ENCODE measurements at regions not wholly inside any gene's neighbourhood (a gene's known extent, or its start where the extent isn't known, plus 50 kb on each side); places are given as distances from the start of the nearest gene placed in this dataset.

DNA sequence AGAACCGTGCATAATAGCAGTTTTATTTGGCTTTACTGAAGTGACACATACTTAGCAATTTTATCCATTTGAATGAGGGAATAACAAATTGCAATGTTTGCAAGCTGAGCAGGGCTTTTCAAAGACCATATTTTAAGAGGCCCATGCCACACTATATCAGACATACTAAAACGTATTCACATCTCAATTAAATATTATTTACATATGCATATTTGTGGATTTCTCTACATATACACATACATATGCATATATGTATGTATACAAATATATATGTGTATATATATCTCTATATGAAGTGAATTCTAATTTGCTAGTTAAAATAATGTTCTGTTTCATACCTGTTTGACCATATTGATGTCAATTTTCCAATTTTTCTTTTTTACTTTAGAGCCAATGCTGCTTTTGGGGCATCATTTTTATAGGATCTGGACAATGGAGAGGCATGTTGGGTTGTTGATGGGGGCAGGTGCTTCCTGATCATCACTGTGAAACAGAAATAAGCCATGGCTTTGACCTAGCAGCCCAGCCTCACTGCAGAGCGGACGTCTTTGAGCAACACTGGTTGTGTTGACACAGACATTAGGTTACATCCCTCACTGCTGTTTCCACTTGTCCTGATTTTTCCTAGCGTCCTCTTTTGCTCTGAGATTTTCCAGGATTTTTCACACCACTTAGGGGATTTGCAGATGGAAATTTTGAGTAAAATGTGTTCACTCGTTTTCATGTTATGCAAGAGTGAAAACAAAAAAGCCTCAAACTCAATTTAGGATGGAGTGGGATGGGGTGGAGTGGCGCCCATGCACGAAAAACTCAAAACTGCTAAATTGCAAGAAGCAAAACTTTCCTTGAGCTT lies 56.9 kb downstream of the RDH14 start:
- Histone ChIP-seq H3K4me2 (ENCODE audit: low read length) (no peak overlapping the region), H4K8ac (ENCODE audit: low read depth, low read length) (no peak overlapping the region), H4K5ac (ENCODE audit: low read length) (no peak overlapping the region), H3K27me3 (ENCODE audit: insufficient read depth, low read length, poor library complexity) (no peaks in the 10 kb centered on the region), H2BK5ac (ENCODE audit: low read length) (no peak overlapping the region), H3K27ac (ENCODE audit: low read depth, low read length) (no peak overlapping the region), H3K36me3 (ENCODE audit: control insufficient read depth, insufficient read depth, low read length) (no peaks in the 10 kb centered on the region), H3K9ac (ENCODE audit: low read length) (no peak overlapping the region), H3K79me2 (ENCODE audit: control insufficient read depth, insufficient read depth, low read length) (no peaks in the 10 kb centered on the region), H3K56ac (ENCODE audit: low read length) (no peak overlapping the region), H2AK5ac (ENCODE audit: low read length) (no peak overlapping the region), H3K18ac (ENCODE audit: low read length) (no peak overlapping the region), H3K23ac (ENCODE audit: low read length) (no peak overlapping the region), H3K4me1 (ENCODE audit: control insufficient read depth, low read depth, low read length) (no peaks in the 10 kb centered on the region), H2BK15ac (replicated peaks; ENCODE audit: low read depth) (no peak overlapping the region), H3K79me1 (ENCODE audit: low read length) (no peaks in the 10 kb centered on the region), H3K4ac (ENCODE audit: low read depth, low read length) (no peak overlapping the region), H2BK120ac (ENCODE audit: low read depth, low read length) (no peak overlapping the region), H3K4me3 (ENCODE audit: low read length) (no peak overlapping the region)
- DNase-seq, result no peak
- 100% methylated on average over 1 of the region's 8 CpGs for WGBS (ENCODE audit: extremely low coverage, insufficient coverage, low lambda C conversion rate)

DNA sequence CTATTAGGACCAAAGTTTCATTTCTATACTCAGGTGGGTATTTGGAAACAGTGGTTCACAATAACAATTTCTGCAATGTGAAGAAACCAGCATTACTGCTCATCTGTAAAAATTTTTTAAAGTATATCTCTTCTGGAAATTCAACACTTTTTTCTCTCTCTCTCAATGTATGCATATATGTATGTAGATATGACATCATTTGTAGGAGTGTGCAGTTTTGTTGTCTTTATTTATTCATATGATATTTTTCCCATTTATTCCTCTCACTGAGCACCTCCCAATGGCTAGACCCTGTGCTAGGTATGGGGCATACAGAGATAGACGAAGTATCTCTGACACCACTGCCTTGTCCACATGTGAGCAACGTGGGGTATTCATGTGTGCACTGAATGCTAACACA lies 58.3 kb downstream of the RDH14 start:
- H3K23ac ChIP-seq (ENCODE audit: low read length), result no peak overlapping the region
- no peak overlapping the region for H2BK15ac ChIP-seq (replicated peaks; ENCODE audit: low read depth)
- no peak for DNase-seq
- no peak overlapping the region for H2BK5ac ChIP-seq (ENCODE audit: low read length)
- no peak overlapping the region for H4K5ac ChIP-seq (ENCODE audit: low read length)
- H3K4ac ChIP-seq (ENCODE audit: low read depth, low read length), result no peak overlapping the region
- no peaks in the 10 kb centered on the region for H3K27me3 ChIP-seq (ENCODE audit: insufficient read depth, low read length, poor library complexity)
- no peak overlapping the region for H3K9ac ChIP-seq (ENCODE audit: low read length)
- H3K56ac ChIP-seq (ENCODE audit: low read length), result no peak overlapping the region
- WGBS (ENCODE audit: extremely low coverage, insufficient coverage, low lambda C conversion rate), result no CpG with 5 or more reads among the region's 2 CpGs
- no peak overlapping the region for H3K27ac ChIP-seq (ENCODE audit: low read depth, low read length)
- H3K79me1 ChIP-seq (ENCODE audit: low read length), result no peaks in the 10 kb centered on the region
- no peak overlapping the region for H2AK5ac ChIP-seq (ENCODE audit: low read length)
- no peak overlapping the region for H3K4me3 ChIP-seq (ENCODE audit: low read length)
- H4K8ac ChIP-seq (ENCODE audit: low read depth, low read length), result no peak overlapping the region
- H3K4me2 ChIP-seq (ENCODE audit: low read length), result no peak overlapping the region
- no peaks in the 10 kb centered on the region for H3K4me1 ChIP-seq (ENCODE audit: control insufficient read depth, low read depth, low read length)
- no peaks in the 10 kb centered on the region for H3K36me3 ChIP-seq (ENCODE audit: control insufficient read depth, insufficient read depth, low read length)
- no peak overlapping the region for H2BK120ac ChIP-seq (ENCODE audit: low read depth, low read length)
- H3K79me2 ChIP-seq (ENCODE audit: control insufficient read depth, insufficient read depth, low read length), result no peaks in the 10 kb centered on the region
- H3K18ac ChIP-seq (ENCODE audit: low read length), result no peak overlapping the region

DNA sequence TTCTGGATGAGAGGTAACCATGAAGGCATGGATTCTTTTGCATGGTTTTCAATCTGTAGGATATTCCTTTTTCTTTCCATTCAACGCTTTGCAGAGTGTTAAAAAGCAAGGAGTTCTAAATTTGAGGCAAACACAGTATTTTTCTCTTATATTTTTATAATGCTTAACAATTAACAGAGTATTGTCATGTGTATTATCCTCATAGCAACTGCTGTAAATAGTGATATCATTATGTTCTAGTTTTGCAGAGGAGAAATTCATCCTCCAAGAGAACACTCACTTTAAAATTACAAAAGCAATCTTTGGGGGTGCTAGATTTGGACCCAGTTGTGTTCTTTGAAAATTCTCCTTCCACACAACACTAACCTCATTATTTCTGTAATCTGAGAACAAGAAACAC lies 58.7 kb downstream of the RDH14 start:
- Histone ChIP-seq H2BK15ac (replicated peaks; ENCODE audit: low read depth) (no peak overlapping the region), H3K23ac (ENCODE audit: low read length) (no peak overlapping the region), H3K79me1 (ENCODE audit: low read length) (no peaks in the 10 kb centered on the region), H3K27me3 (ENCODE audit: insufficient read depth, low read length, poor library complexity) (no peaks in the 10 kb centered on the region), H3K4me1 (ENCODE audit: control insufficient read depth, low read depth, low read length) (no peaks in the 10 kb centered on the region), H3K18ac (ENCODE audit: low read length) (no peak overlapping the region), H2BK5ac (ENCODE audit: low read length) (no peak overlapping the region), H3K9ac (ENCODE audit: low read length) (no peak overlapping the region), H3K56ac (ENCODE audit: low read length) (no peak overlapping the region), H3K4me3 (ENCODE audit: low read length) (no peak overlapping the region), H3K4me2 (ENCODE audit: low read length) (no peak overlapping the region), H3K36me3 (ENCODE audit: control insufficient read depth, insufficient read depth, low read length) (no peaks in the 10 kb centered on the region), H2BK120ac (ENCODE audit: low read depth, low read length) (no peak overlapping the region), H3K4ac (ENCODE audit: low read depth, low read length) (no peak overlapping the region), H4K8ac (ENCODE audit: low read depth, low read length) (no peak overlapping the region), H4K5ac (ENCODE audit: low read length) (no peak overlapping the region), H3K79me2 (ENCODE audit: control insufficient read depth, insufficient read depth, low read length) (no peaks in the 10 kb centered on the region), H3K27ac (ENCODE audit: low read depth, low read length) (no peak overlapping the region), H2AK5ac (ENCODE audit: low read length) (no peak overlapping the region)
- DNase-seq, result no peak
- WGBS (ENCODE audit: extremely low coverage, insufficient coverage, low lambda C conversion rate), result no CpG with 5 or more reads among the region's 1 CpG

DNA sequence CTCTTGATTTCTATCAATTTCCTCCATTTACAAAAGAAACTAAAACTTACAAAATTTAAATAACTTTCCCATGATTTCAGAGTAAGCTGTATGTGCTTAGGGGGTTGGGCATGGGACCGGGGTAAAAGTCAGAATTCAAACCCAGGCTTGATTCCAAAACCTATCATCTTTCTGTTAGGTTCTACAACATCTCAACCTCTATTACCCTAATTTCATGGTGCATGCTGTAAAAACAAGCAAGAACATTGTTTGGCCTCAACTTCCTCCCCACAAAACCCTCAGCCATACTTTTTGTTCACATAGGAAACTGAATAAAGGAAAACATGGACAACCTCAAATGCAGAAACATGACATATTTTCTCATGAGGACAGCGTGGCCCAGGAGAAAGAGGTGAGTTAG lies 59.3 kb downstream of the RDH14 start:
- Histone ChIP-seq H3K4me2 (ENCODE audit: low read length) (no peak overlapping the region), H4K5ac (ENCODE audit: low read length) (no peak overlapping the region), H4K8ac (ENCODE audit: low read depth, low read length) (no peak overlapping the region), H3K4me3 (ENCODE audit: low read length) (no peak overlapping the region), H3K9ac (ENCODE audit: low read length) (no peak overlapping the region), H2BK120ac (ENCODE audit: low read depth, low read length) (no peak overlapping the region), H3K18ac (ENCODE audit: low read length) (no peak overlapping the region), H3K36me3 (ENCODE audit: control insufficient read depth, insufficient read depth, low read length) (no peaks in the 10 kb centered on the region), H3K56ac (ENCODE audit: low read length) (no peak overlapping the region), H3K79me2 (ENCODE audit: control insufficient read depth, insufficient read depth, low read length) (no peaks in the 10 kb centered on the region), H3K79me1 (ENCODE audit: low read length) (no peaks in the 10 kb centered on the region), H3K27ac (ENCODE audit: low read depth, low read length) (no peak overlapping the region), H3K4ac (ENCODE audit: low read depth, low read length) (no peak overlapping the region), H3K23ac (ENCODE audit: low read length) (no peak overlapping the region), H3K27me3 (ENCODE audit: insufficient read depth, low read length, poor library complexity) (no peaks in the 10 kb centered on the region), H2BK15ac (replicated peaks; ENCODE audit: low read depth) (no peak overlapping the region), H2AK5ac (ENCODE audit: low read length) (no peak overlapping the region), H3K4me1 (ENCODE audit: control insufficient read depth, low read depth, low read length) (no peaks in the 10 kb centered on the region), H2BK5ac (ENCODE audit: low read length) (no peak overlapping the region)
- no CpG with 5 or more reads among the region's 2 CpGs for WGBS (ENCODE audit: extremely low coverage, insufficient coverage, low lambda C conversion rate)
- DNase-seq, result no peak

DNA sequence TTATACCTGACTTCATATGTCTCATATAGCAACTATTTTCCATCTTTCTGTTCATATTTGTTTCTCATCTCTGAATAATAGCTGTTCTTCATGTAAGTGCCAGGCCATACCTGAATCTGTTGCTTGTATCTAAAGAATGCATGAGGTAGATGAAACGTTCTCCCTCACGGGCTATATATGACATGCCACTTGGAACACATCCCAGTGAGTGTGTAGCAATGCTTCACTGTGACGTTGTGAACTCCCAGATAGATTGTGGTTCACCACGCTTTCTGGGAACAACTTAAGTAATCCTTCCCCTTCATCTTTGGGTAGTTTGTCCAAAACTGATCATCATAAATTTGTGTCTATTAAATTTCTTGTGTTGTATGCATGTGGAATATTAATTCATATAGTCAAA lies 60.1 kb downstream of the RDH14 start:
- no peak overlapping the region for H3K4ac ChIP-seq (ENCODE audit: low read depth, low read length)
- H2BK120ac ChIP-seq (ENCODE audit: low read depth, low read length), result no peak overlapping the region
- no peaks in the 10 kb centered on the region for H3K27me3 ChIP-seq (ENCODE audit: insufficient read depth, low read length, poor library complexity)
- H3K4me2 ChIP-seq (ENCODE audit: low read length), result no peak overlapping the region
- no peak overlapping the region for H2BK5ac ChIP-seq (ENCODE audit: low read length)
- H2BK15ac ChIP-seq (replicated peaks; ENCODE audit: low read depth), result no peak overlapping the region
- no peaks in the 10 kb centered on the region for H3K36me3 ChIP-seq (ENCODE audit: control insufficient read depth, insufficient read depth, low read length)
- no peak overlapping the region for H4K8ac ChIP-seq (ENCODE audit: low read depth, low read length)
- no peak for DNase-seq
- no peaks in the 10 kb centered on the region for H3K4me1 ChIP-seq (ENCODE audit: control insufficient read depth, low read depth, low read length)
- no peaks in the 10 kb centered on the region for H3K79me1 ChIP-seq (ENCODE audit: low read length)
- no peak overlapping the region for H3K4me3 ChIP-seq (ENCODE audit: low read length)
- H4K5ac ChIP-seq (ENCODE audit: low read length), result no peak overlapping the region
- H3K9ac ChIP-seq (ENCODE audit: low read length), result no peak overlapping the region
- no peak overlapping the region for H3K18ac ChIP-seq (ENCODE audit: low read length)
- H3K56ac ChIP-seq (ENCODE audit: low read length), result no peak overlapping the region
- H3K27ac ChIP-seq (ENCODE audit: low read depth, low read length), result no peak overlapping the region
- H3K23ac ChIP-seq (ENCODE audit: low read length), result no peak overlapping the region
- H3K79me2 ChIP-seq (ENCODE audit: control insufficient read depth, insufficient read depth, low read length), result no peaks in the 10 kb centered on the region
- H2AK5ac ChIP-seq (ENCODE audit: low read length), result no peak overlapping the region
- WGBS (ENCODE audit: extremely low coverage, insufficient coverage, low lambda C conversion rate), result no CpG with 5 or more reads among the region's 4 CpGs

DNA sequence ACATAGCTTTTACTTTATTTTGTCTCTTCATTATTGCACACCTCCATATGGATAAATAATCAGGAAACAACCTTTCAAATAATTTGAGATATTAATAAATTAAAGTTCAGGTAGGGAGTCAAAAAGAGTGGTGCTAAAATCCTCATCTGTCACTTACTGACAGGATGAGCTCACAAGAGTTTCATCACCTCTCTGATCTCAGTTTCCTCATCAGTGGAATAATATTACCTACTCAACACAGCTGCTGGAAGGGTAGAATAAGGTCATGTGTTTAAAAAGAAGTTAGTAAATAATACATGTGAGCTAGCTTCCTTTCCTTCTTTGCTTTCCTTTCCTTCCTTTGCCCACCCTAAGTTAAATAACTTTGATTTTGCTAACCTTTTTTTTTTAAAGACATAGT lies 61.9 kb downstream of the RDH14 start:
- Histone ChIP-seq H2BK5ac (ENCODE audit: low read length) (no peak overlapping the region), H3K4me2 (ENCODE audit: low read length) (no peak overlapping the region), H3K9ac (ENCODE audit: low read length) (no peak overlapping the region), H2AK5ac (ENCODE audit: low read length) (no peak overlapping the region), H3K4ac (ENCODE audit: low read depth, low read length) (no peak overlapping the region), H3K79me1 (ENCODE audit: low read length) (no peaks in the 10 kb centered on the region), H4K5ac (ENCODE audit: low read length) (no peak overlapping the region), H2BK15ac (replicated peaks; ENCODE audit: low read depth) (no peak overlapping the region), H3K36me3 (ENCODE audit: control insufficient read depth, insufficient read depth, low read length) (no peaks in the 10 kb centered on the region), H3K18ac (ENCODE audit: low read length) (no peak overlapping the region), H2BK120ac (ENCODE audit: low read depth, low read length) (no peak overlapping the region), H3K56ac (ENCODE audit: low read length) (no peak overlapping the region), H3K27me3 (ENCODE audit: insufficient read depth, low read length, poor library complexity) (no peaks in the 10 kb centered on the region), H3K4me3 (ENCODE audit: low read length) (no peak overlapping the region), H3K23ac (ENCODE audit: low read length) (no peak overlapping the region), H3K4me1 (ENCODE audit: control insufficient read depth, low read depth, low read length) (no peaks in the 10 kb centered on the region), H4K8ac (ENCODE audit: low read depth, low read length) (no peak overlapping the region), H3K79me2 (ENCODE audit: control insufficient read depth, insufficient read depth, low read length) (no peaks in the 10 kb centered on the region), H3K27ac (ENCODE audit: low read depth, low read length) (no peak overlapping the region)
- no peak for DNase-seq

Measured in mesendoderm (in vitro differentiated cells).